GM12891 (cell line): ENCODE measurements at regions not wholly inside any gene's neighbourhood (a gene's known extent, or its start where the extent isn't known, plus 50 kb on each side); places are given as distances from the start of the nearest gene placed in this dataset.

Experiments
- PAX5 ChIP-seq: IDR thresholded peaks from 2 replicates; pipeline ENCODE4 v1.6.1; 2011; ENCODE audit warnings: low read length, moderate library complexity, mild to moderate bottlenecking; ENCODE audit not compliant: insufficient read depth, severe bottlenecking
- POLR2A ChIP-seq: IDR thresholded peaks from 2 replicates; pipeline ENCODE4 v1.6.1; 2011; ENCODE audit warnings: low read depth, low read length, control low read depth
- POLR2AphosphoS5 ChIP-seq: IDR thresholded peaks from 2 replicates; pipeline ENCODE4 v1.6.1; 2011; ENCODE audit warnings: low read depth, low read length, control low read depth
- SPI1 ChIP-seq: IDR thresholded peaks from 2 replicates; pipeline ENCODE4 v1.6.1; 2011; ENCODE audit warnings: low read depth, low read length, control low read depth
- TAF1 ChIP-seq: IDR thresholded peaks from 2 replicates; pipeline ENCODE4 v1.6.1; 2011; ENCODE audit warnings: low read depth, low read length, control low read depth

DNA sequence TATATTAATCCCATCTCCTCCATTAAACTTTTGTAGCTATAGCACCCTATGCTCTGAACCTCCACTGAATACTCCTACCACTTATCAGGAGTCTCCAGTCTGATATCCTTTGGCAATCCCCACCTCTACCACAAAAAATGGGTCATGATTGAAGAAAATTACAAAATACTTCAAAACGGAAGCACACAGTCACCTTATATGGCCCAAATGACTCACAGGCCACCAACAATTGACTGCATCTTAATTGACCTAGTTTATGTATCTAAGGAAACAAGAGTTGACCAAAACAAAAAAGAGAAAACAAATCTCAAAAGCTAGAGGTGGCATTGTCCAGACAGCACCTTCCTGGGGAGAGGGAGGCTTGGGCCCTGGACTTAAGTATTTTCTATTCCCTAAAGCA lies 120.0 kb upstream of the DIAPH2 start:
- TF ChIP-seq POLR2A (no peak), SPI1 (no peak), POLR2AphosphoS5 (no peak), TAF1 (no peak), PAX5 (no peak)
